Smooth muscle cell (in vitro differentiated cells): ENCODE measurements at regions not wholly inside any gene's neighbourhood (a gene's known extent, or its start where the extent isn't known, plus 50 kb on each side); places are given as distances from the start of the nearest gene placed in this dataset.

Experiments
- DNase-seq: peaks from one replicate; lab custom pipeline; 2025; ENCODE audit not compliant: unreplicated experiment; lab: John Stamatoyannopoulos, UW
- H2AFZ ChIP-seq: fragments of 200-600 bp; sonication (generic); 2 replicates; pipeline ENCODE4 v1.6.0; 2016; ENCODE audit warnings: antibody characterized with exemption, low read depth, mild to moderate bottlenecking
- H3F3A ChIP-seq: fragments of 200-600 bp; sonication (generic); 2 replicates; pipeline ENCODE4 v1.6.0; 2017; ENCODE audit warnings: antibody characterized with exemption, low read depth
- H3K27ac ChIP-seq: fragments of 200-600 bp; sonication (generic); 2 replicates; pipeline ENCODE4 v1.5.1; 2016; ENCODE audit warnings: low read depth, mild to moderate bottlenecking
- H3K27me3 ChIP-seq: fragments of 200-600 bp; sonication (generic); 2 replicates; pipeline ENCODE4 v1.6.1; 2016; ENCODE audit warnings: low read depth, mild to moderate bottlenecking
- H3K36me3 ChIP-seq: fragments of 200-600 bp; sonication (generic); 2 replicates; pipeline ENCODE4 v1.5.1; 2016; ENCODE audit warnings: low read depth
- H3K4me1 ChIP-seq: fragments of 200-600 bp; sonication (generic); 2 replicates; pipeline ENCODE4 v1.5.1; 2016; ENCODE audit warnings: low read depth
- H3K4me2 ChIP-seq: fragments of 200-600 bp; sonication (generic); 2 replicates; pipeline ENCODE4 v1.6.0; 2016; ENCODE audit warnings: mild to moderate bottlenecking
- H3K4me3 ChIP-seq: fragments of 200-600 bp; sonication (generic); 2 replicates; pipeline ENCODE4 v1.5.1; 2016; ENCODE audit warnings: mild to moderate bottlenecking
- H3K79me2 ChIP-seq: fragments of 200-600 bp; sonication (generic); 2 replicates; pipeline ENCODE4 v1.6.0; 2016; ENCODE audit warnings: low read depth, mild to moderate bottlenecking
- H3K9ac ChIP-seq: fragments of 200-600 bp; sonication (generic); 2 replicates; pipeline ENCODE4 v1.6.0; 2016; ENCODE audit warnings: low read depth
- H3K9me3 ChIP-seq: fragments of 200-600 bp; sonication (generic); replicated peaks from 2 replicates; pipeline ENCODE4 v1.5.1; 2016; ENCODE audit warnings: low read depth
- H4K20me1 ChIP-seq: fragments of 200-600 bp; sonication (generic); 2 replicates; pipeline ENCODE4 v1.6.0; 2016; ENCODE audit warnings: low read depth
- WGBS: methylation state at CpG from one replicate; pipeline ENCODE4 v1.1.7; 2016; ENCODE audit warnings: low lambda C conversion rate; 5-methylcytosine and 5-hydroxymethylcytosine counted together
- TF ChIP-seq, protein P1 (sequence below): fragments of 200-600 bp; sonication (generic); IDR thresholded peaks from 2 replicates; pipeline ENCODE4 v1.5.1; 2017; ENCODE audit warnings: borderline replicate concordance, mild to moderate bottlenecking, antibody characterized with exemption; ENCODE audit not compliant: insufficient read depth, poor library complexity, severe bottlenecking

DNA sequence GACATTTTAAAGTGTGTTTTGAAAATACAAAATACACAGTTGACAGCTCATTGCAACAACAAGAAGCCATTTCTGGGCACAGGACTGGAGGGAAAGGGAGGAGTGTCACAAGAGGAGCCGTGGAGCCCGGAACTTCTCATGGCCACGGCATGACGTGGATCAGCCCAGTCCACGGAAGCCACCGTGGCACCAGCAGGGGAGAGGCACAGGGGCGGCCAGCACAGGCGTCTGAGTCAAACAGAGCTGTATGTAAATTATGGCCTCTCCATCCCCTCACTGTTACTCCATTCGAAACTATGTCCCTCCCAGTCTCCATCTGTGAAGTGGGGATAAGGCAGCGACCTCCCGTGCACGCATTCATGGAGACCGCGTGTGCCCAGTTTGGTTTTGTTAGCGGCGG lies 165.6 kb upstream of the IRX2 start:
- Histone ChIP-seq H2AFZ (no peak overlapping the region), H3K27me3 (peaks cover 38% of the 10 kb centered on the region), H3K9me3 (no peaks in the 10 kb centered on the region), H3K27ac (no peak overlapping the region), H3K4me2 (no peak overlapping the region), H3K9ac (no peak overlapping the region), H4K20me1 (no peaks in the 10 kb centered on the region), H3K4me1 (peaks cover 2% of the 10 kb centered on the region), H3K4me3 (no peak overlapping the region), H3K79me2 (no peaks in the 10 kb centered on the region), H3K36me3 (no peaks in the 10 kb centered on the region), H3F3A (no peaks in the 10 kb centered on the region)
- TF ChIP-seq, protein P1, sequence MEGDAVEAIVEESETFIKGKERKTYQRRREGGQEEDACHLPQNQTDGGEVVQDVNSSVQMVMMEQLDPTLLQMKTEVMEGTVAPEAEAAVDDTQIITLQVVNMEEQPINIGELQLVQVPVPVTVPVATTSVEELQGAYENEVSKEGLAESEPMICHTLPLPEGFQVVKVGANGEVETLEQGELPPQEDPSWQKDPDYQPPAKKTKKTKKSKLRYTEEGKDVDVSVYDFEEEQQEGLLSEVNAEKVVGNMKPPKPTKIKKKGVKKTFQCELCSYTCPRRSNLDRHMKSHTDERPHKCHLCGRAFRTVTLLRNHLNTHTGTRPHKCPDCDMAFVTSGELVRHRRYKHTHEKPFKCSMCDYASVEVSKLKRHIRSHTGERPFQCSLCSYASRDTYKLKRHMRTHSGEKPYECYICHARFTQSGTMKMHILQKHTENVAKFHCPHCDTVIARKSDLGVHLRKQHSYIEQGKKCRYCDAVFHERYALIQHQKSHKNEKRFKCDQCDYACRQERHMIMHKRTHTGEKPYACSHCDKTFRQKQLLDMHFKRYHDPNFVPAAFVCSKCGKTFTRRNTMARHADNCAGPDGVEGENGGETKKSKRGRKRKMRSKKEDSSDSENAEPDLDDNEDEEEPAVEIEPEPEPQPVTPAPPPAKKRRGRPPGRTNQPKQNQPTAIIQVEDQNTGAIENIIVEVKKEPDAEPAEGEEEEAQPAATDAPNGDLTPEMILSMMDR, result no peak
- DNase-seq, result no peak
- WGBS, result 96% methylated on average over 16 of the region's 16 CpGs

DNA sequence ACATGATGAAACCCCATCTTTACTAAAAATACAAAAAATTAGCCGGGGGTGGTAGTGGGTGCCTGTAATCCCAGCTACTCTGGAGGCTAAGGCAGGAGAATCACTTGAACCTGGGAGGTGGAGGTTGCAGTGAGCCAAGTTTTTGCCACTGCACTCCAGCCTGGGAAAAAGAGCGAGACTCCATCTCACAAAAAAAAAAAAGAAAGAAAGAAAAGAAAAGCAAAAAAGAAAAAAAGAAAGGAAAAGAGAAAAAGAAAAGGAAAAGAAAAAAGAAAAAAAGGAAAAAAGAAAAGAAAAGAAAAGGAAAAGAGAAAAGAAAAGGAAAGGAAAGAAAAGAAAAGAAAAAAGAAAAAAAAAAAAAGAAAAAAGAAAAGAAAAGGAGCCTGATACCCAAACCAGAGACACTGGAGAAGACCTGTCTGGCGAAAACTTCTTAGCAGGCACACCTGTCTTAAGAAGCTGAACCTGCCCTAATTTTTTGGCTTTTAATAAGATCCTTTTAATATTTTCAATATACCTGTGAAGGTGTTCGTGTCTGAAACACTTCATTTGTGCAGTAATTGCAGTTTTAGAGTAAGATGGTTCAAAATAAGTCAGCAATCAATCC lies 164.7 kb upstream of the IRX2 start:
- TF ChIP-seq, protein P1, result no peak
- H3K9ac ChIP-seq, result no peak overlapping the region
- no peaks in the 10 kb centered on the region for H3F3A ChIP-seq
- peaks cover 2% of the 10 kb centered on the region for H3K4me1 ChIP-seq
- no peaks in the 10 kb centered on the region for H3K9me3 ChIP-seq
- no peak overlapping the region for H3K4me3 ChIP-seq
- H2AFZ ChIP-seq, result no peak overlapping the region
- no peaks in the 10 kb centered on the region for H3K79me2 ChIP-seq
- no peaks in the 10 kb centered on the region for H4K20me1 ChIP-seq
- H3K36me3 ChIP-seq, result no peaks in the 10 kb centered on the region
- DNase-seq, result no peak
- no peak overlapping the region for H3K4me2 ChIP-seq
- no peak overlapping the region for H3K27ac ChIP-seq
- 89% methylated on average over 4 of the region's 4 CpGs for WGBS
- peaks cover 41% of the 10 kb centered on the region for H3K27me3 ChIP-seq

DNA sequence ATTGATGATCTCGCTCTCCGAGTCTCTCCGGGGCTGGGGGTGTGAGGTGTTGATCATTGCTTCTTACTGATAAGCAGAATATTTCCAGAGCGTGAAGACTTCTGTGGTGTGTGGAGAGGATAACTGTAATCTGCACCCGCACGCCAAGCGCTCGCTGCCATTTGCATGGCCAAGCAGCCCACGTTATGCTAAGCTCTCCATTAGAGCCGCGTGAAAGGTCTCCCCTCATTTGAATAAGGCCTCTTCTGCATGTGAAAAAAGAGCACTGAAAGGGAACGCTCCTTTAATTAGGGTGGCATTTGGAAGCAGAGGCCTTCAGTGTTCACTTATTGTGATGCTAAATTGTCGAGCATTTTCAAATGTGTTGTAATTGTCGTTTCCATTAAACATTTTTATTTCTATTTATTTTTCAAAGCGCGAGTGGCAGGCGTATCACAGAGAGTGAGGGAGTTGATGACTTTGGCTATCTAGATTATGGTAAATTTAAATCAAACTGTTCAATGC lies 163.6 kb upstream of the IRX2 start:
- H3K79me2 ChIP-seq, result no peaks in the 10 kb centered on the region
- no peak overlapping the region for H3K9ac ChIP-seq
- no peak for DNase-seq
- H3K27me3 ChIP-seq, result peaks cover 43% of the 10 kb centered on the region
- 13% methylated on average over 17 of the region's 17 CpGs for WGBS
- no peaks in the 10 kb centered on the region for H3F3A ChIP-seq
- no peaks in the 10 kb centered on the region for H3K36me3 ChIP-seq
- H3K9me3 ChIP-seq, result no peaks in the 10 kb centered on the region
- no peaks in the 10 kb centered on the region for H4K20me1 ChIP-seq
- H3K4me2 ChIP-seq, result peak overlapping the region; percentile 69
- H3K4me3 ChIP-seq, result no peak overlapping the region
- H3K4me1 ChIP-seq, result peaks cover 2% of the 10 kb centered on the region
- TF ChIP-seq, protein P1, result no peak
- peak overlapping the region; percentile 55 for H2AFZ ChIP-seq
- H3K27ac ChIP-seq, result no peak overlapping the region

DNA sequence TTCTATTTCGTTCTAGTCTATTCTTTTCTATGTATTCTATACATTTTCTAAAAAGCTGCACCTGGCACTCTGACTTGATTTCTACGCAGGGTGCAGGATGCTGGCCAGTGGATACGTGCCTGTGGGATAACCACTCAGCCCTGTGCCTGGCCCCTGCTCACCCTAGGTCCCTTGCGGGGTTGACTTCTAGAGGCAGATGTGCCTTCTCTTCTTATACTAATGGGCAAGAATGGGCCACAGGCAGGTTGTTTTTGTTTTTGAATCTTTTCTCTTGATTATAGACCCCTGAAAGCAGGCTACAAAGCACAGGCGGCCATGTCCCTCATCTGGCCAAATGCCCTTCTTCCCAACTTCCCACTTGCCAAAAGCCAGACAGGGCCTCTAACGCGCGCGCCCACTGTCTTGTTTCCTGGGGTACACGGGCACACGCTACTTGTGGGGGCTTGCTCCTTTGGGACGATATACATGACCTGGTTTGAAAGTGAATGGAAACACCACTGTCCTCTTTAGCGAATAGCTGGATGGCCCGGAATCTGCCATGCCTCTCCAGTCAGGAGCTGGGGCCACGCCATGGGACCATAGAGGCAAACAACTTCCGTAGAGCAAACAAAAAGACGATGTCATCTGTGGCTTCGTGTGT lies 162.7 kb upstream of the IRX2 start:
- Histone ChIP-seq H3K27ac (no peak overlapping the region), H3K27me3 (peaks cover 43% of the 10 kb centered on the region)

More for the DNA sequence above, 162.7 kb upstream of the IRX2 start:
- peaks cover 2% of the 10 kb centered on the region for H3K4me1 ChIP-seq
- H2AFZ ChIP-seq, result no peak overlapping the region
- H4K20me1 ChIP-seq, result no peaks in the 10 kb centered on the region
- no peaks in the 10 kb centered on the region for H3K9me3 ChIP-seq
- TF ChIP-seq, protein P1, result no peak
- H3K9ac ChIP-seq, result no peak overlapping the region
- no peaks in the 10 kb centered on the region for H3F3A ChIP-seq
- no peaks in the 10 kb centered on the region for H3K36me3 ChIP-seq
- no peak overlapping the region for H3K4me2 ChIP-seq
- H3K4me3 ChIP-seq, result no peak overlapping the region
- no peak for DNase-seq
- H3K79me2 ChIP-seq, result no peaks in the 10 kb centered on the region
- 82% methylated on average over 18 of the region's 18 CpGs for WGBS
